ENCODE measurements at regions not wholly inside any gene's neighbourhood (a gene's known extent, or its start where the extent isn't known, plus 50 kb on each side); places are given as distances from the start of the nearest gene placed in this dataset.

DNA sequence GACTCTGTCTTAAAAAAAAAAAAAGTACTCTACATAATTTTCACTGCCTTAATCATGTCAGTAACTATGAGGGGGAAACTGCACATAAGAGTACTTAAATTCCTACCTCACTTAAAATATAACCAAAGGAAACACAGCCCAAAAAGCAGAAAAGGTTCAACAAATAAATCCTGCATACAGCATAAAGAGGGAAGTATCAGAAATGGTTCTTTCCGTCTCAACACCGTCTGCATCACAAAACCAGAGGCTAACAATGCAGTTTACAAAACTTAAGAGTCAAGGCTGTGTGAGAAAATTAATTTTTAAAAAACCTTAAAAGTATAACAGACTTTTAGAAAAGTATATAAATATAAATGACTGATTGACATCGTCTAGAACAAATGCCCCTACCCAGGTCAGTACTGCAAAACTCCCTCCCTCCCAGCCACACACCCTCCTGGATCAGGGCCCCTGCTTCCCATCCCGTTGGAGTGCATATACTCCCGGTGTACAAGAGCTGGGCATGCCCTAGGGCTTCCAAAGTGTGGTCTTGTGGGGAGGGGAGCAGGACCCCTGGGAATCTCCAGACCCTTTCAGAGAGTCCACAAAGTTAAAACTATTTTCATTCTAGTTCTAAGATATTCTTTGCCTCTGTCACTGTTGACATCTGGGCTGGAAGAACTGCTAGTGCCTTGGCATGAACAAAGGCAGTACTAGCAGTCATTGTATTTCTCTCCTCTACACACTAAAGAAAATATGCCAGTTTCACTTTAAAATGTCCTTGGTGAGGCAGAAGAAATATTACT lies 67.0 kb upstream of the SERTAD2 start:
- Mint-ChIP-seq H3K27me3 (ENCODE audit: insufficient read depth, unreplicated experiment) (no peaks in the 10 kb centered on the region), H3K4me3 (ENCODE audit: unreplicated experiment) (no peak overlapping the region), H3K9me3 (ENCODE audit: unreplicated experiment) (no peaks in the 10 kb centered on the region), H3K27ac (ENCODE audit: low read depth, unreplicated experiment) (no peak overlapping the region), H3K36me3 (ENCODE audit: insufficient read depth, unreplicated experiment) (no peaks in the 10 kb centered on the region), H3K4me1 (ENCODE audit: insufficient read depth, unreplicated experiment) (no peaks in the 10 kb centered on the region)
- ChIA-PET CTCF (interaction anchor here (1.4 kb wide), 1 partner anchor 56 kb away, joined by 3 read pairs; no protein-coding TSS in a partner anchor), POLR2A (interaction anchor here (1.0 kb wide), 1 partner anchor 66 kb away, joined by 3 read pairs; no protein-coding TSS in a partner anchor)
- no TSS peak for BruUV-seq (replicated peaks)
- intact Hi-C loops (cut with micrococcal nuclease), result no loop called here
- TF ChIP-seq, protein P1, sequence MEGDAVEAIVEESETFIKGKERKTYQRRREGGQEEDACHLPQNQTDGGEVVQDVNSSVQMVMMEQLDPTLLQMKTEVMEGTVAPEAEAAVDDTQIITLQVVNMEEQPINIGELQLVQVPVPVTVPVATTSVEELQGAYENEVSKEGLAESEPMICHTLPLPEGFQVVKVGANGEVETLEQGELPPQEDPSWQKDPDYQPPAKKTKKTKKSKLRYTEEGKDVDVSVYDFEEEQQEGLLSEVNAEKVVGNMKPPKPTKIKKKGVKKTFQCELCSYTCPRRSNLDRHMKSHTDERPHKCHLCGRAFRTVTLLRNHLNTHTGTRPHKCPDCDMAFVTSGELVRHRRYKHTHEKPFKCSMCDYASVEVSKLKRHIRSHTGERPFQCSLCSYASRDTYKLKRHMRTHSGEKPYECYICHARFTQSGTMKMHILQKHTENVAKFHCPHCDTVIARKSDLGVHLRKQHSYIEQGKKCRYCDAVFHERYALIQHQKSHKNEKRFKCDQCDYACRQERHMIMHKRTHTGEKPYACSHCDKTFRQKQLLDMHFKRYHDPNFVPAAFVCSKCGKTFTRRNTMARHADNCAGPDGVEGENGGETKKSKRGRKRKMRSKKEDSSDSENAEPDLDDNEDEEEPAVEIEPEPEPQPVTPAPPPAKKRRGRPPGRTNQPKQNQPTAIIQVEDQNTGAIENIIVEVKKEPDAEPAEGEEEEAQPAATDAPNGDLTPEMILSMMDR (IDR thresholded peaks at IDR 0.05; ENCODE audit: unreplicated experiment), result no peak
- no peak for DNase-seq (ENCODE audit: unreplicated experiment)

DNA sequence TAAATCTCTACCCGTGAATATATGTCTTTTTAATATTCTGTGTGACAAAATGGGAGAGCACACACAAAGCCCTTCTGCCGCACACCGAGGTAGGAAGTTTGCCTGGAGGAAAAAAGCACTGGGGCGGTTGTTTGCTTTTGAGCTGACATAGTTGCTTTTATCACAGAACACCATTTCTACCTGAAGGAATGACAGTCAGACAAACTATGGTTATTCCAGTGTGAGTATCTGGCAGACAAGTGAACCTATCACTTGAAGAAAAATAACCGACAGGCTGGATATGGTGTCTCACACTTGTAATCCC lies 67.6 kb upstream of the SERTAD2 start:
- POLR2A ChIA-PET, result interaction anchor here (1.0 kb wide), 1 partner anchor 66 kb away, joined by 3 read pairs; no protein-coding TSS in a partner anchor
- BruUV-seq (replicated peaks), result no TSS peak
- H3K9me3 Mint-ChIP-seq (ENCODE audit: unreplicated experiment), result no peaks in the 10 kb centered on the region
- no peaks in the 10 kb centered on the region for H3K36me3 Mint-ChIP-seq (ENCODE audit: insufficient read depth, unreplicated experiment)
- H3K4me1 Mint-ChIP-seq (ENCODE audit: insufficient read depth, unreplicated experiment), result no peaks in the 10 kb centered on the region
- CTCF ChIA-PET, result interaction anchor here (0.7 to 1.4 kb wide), 3 partner anchors 16 to 57 kb away, joined by 3 read pairs; no protein-coding TSS in a partner anchor
- H3K4me3 Mint-ChIP-seq (ENCODE audit: unreplicated experiment), result no peak overlapping the region
- no peaks in the 10 kb centered on the region for H3K27me3 Mint-ChIP-seq (ENCODE audit: insufficient read depth, unreplicated experiment)
- H3K27ac Mint-ChIP-seq (ENCODE audit: low read depth, unreplicated experiment), result no peak overlapping the region
- intact Hi-C loops (cut with micrococcal nuclease), result no loop called here
- TF ChIP-seq, protein P1 (IDR thresholded peaks at IDR 0.05; ENCODE audit: unreplicated experiment), result no peak
- DNase-seq (ENCODE audit: unreplicated experiment), result no peak

DNA sequence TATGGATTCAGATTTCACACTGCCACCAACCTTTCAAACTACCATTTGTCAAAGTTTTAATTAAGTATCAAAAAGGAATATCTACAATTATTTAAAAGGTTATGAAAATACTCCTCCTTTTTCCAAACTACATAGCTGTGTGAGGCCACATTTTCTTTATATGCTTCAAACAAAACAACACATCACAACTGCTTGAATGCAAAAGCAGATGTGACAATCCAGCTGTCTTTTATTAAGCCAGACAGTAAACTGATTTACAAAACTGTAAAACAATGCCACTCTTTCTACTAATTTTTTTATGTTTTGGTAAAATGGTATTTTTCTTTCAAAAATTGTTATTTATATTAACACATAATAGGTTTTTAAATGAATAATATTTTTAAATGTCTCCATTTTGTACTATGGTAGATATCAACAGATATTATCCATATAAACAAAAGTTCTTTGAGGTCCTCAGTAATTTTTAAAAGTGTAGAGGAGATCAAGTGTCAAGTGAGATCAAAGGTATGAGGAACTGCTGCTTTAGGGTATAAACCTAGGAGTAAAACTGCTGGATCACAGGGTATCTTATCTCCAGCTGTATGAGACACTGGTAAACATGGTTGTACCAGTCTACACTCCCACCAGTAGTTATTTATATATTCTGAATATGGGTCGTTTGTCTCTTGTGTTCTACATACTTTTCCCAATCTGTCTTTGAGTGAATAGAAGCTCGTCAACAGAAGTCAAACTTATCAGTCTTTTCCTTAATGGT lies 68.8 kb upstream of the SERTAD2 start:
- Mint-ChIP-seq H3K36me3 (ENCODE audit: insufficient read depth, unreplicated experiment) (no peaks in the 10 kb centered on the region), H3K27me3 (ENCODE audit: insufficient read depth, unreplicated experiment) (no peaks in the 10 kb centered on the region), H3K27ac (ENCODE audit: low read depth, unreplicated experiment) (no peak overlapping the region), H3K4me1 (ENCODE audit: insufficient read depth, unreplicated experiment) (no peaks in the 10 kb centered on the region), H3K9me3 (ENCODE audit: unreplicated experiment) (no peaks in the 10 kb centered on the region), H3K4me3 (ENCODE audit: unreplicated experiment) (no peak overlapping the region)
- ChIA-PET POLR2A (interaction anchor here (0.6 to 1.1 kb wide), 5 partner anchors 8 to 1779 kb away, joined by 3 to 4 read pairs (median 3); partner anchors contain the start of gene SERTAD2), CTCF (interaction anchor here (0.6 to 1.4 kb wide), 4 partner anchors 23 to 147 kb away, joined by 3 read pairs; no protein-coding TSS in a partner anchor)
- DNase-seq (ENCODE audit: unreplicated experiment), result no peak
- TF ChIP-seq, protein P1 (IDR thresholded peaks at IDR 0.05; ENCODE audit: unreplicated experiment), result no peak
- intact Hi-C loops (cut with micrococcal nuclease), result no loop called here
- BruUV-seq (replicated peaks), result no TSS peak
